Peyer's patch (tissue), 4 donors: ENCODE measurements at regions not wholly inside any gene's neighbourhood (a gene's known extent, or its start where the extent isn't known, plus 50 kb on each side); places are given as distances from the start of the nearest gene placed in this dataset.

ENCODE experiments used
- DNase-seq, 3 donors: peaks; one replicate each; pipeline ENCODE4 v3.0.0-alpha.2; 2017 to 2019
- H3K27ac ChIP-seq, 4 donors: fragments of 200-600 bp; sonication (generic); one replicate each; pipeline ENCODE4 v1.5.1; 2016 to 2019
- H3K27me3 ChIP-seq, 2 donors: fragments of 200-600 bp; sonication (generic); one replicate each; pipeline ENCODE4 v1.5.1; 2019
- H3K36me3 ChIP-seq, 3 donors: fragments of 200-600 bp; sonication (generic); one replicate each; pipeline ENCODE4 v1.5.1; 2016 to 2019
- H3K4me1 ChIP-seq, 4 donors: fragments of 200-600 bp; sonication (generic); one replicate each; pipeline ENCODE4 v1.5.1; 2016 to 2019
- H3K4me3 ChIP-seq, 4 donors: fragments of 200-600 bp; sonication (generic); 1 replicate in 3 of 4; 2 replicates in 1 of 4; pipeline ENCODE4 v1.5.1; 2016 to 2019; ENCODE audit warnings: mild to moderate bottlenecking in 1 of 4
- H3K9me3 ChIP-seq, 4 donors: fragments of 200-600 bp; sonication (generic); one replicate each; pipeline ENCODE4 v1.5.1; 2016 to 2019; ENCODE audit warnings: mild to moderate bottlenecking in 1 of 4
- CTCF ChIP-seq, 6 experiments: fragments of 450-650 bp in 4 of 6; fragments of 200-600 bp in 2 of 6; sonication (generic) in 1 of 6; IDR thresholded peaks; one replicate each; pipeline ENCODE4 v1.5.1; 2017 to 2019; ENCODE audit warnings: antibody characterized with exemption in 6 of 6, mild to moderate bottlenecking in 3 of 6, moderate library complexity in 1 of 6
- POLR2A ChIP-seq, 2 donors: fragments of 450-650 bp; IDR thresholded peaks; one replicate each; pipeline ENCODE4 v1.5.1; 2017; ENCODE audit warnings: antibody characterized with exemption in 2 of 2, mild to moderate bottlenecking in 2 of 2, moderate library complexity in 2 of 2

DNA sequence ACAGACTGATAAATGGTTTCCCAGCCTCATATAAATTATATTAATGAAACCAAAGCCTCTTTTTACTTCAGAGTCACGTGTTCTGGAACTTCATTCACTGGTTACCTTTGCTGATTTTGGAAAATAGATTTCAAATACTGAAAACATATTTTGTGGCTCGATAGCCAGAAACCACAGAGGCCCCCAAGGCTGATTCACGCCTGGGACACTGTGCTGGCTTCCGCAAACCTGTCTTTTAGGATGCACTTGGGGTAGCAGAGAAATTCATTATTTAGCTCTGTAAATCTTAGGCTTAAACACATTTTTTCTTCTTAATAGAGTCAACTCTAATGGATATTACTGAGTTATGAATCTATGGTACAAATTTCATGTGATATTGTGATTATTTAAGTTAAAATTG, 90.7 kb upstream of the TMEM18 start:
- H3K4me3 ChIP-seq = no peak overlapping the region
- DNase-seq = no peak
- H3K9me3 ChIP-seq = no peaks in the 10 kb centered on the region
- H3K36me3 ChIP-seq = no peaks in the 10 kb centered on the region
- no peak overlapping the region for H3K27ac ChIP-seq
- TF ChIP-seq POLR2A (IDR thresholded peaks at IDR 0.05) = no peak
- TF ChIP-seq CTCF (IDR thresholded peaks at IDR 0.05) = no peak
- H3K27me3 ChIP-seq = no peaks in the 10 kb centered on the region
- H3K4me1 ChIP-seq = no peaks in the 10 kb centered on the region

DNA sequence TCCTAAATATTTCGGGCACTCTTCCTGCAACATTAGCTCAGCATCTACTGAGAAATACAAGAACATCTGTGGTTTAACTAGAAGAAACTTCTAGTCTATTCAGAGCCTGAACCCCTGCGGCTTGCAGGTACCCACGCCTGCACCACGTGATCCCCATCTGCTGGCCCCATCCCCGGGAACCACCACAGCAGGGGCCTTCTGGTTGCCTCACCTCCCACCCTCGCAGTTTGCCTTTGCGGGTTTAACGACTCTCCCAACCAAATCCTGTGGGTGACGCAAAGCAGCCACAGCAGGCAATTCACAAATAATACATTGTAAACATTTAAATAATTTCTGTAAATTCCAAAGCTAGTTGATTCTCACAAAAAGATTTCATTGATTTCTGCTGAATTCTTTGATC, 90.2 kb upstream of the TMEM18 start:
- no peaks in the 10 kb centered on the region for H3K4me1 ChIP-seq
- H3K4me3 ChIP-seq = no peak overlapping the region
- no peaks in the 10 kb centered on the region for H3K36me3 ChIP-seq
- DNase-seq = peak in 1 of 3 donors; percentile 59
- TF ChIP-seq POLR2A (IDR thresholded peaks at IDR 0.05) (no peak), CTCF (IDR thresholded peaks at IDR 0.05) (no peak)
- no peaks in the 10 kb centered on the region for H3K9me3 ChIP-seq
- no peak overlapping the region for H3K27ac ChIP-seq
- no peaks in the 10 kb centered on the region for H3K27me3 ChIP-seq

- no peaks in the 10 kb centered on the region for H3K4me1 ChIP-seq
- TF ChIP-seq POLR2A (IDR thresholded peaks at IDR 0.05) = no peak
- no peak for TF ChIP-seq CTCF (IDR thresholded peaks at IDR 0.05)
- no peak overlapping the region for H3K27ac ChIP-seq
- H3K4me3 ChIP-seq = no peak overlapping the region
- H3K9me3 ChIP-seq = no peaks in the 10 kb centered on the region
- H3K36me3 ChIP-seq = no peaks in the 10 kb centered on the region
- no peaks in the 10 kb centered on the region for H3K27me3 ChIP-seq
- no peak for DNase-seq
These were observed 89.0 kb upstream of the TMEM18 start for GRCh38 chr2:766255-766654.

DNA sequence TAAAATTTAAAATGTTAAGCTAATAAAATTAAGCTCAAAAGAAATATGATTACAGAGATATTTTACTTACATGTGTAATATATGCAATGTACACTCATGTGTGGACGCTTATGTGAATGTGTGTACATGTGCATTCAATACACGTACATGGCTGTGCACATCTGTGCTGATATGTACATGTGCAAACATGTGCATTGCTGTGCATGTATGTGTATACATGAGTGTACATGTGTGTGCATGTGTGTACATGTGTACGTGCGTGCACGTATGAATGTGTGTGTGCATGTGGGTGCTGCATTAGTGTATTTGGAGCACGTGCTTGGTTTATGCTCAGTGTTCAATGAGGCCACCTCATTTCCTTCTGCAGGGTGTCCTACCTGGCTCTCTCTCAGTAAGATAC, 88.2 kb upstream of the TMEM18 start:
- TF ChIP-seq CTCF (IDR thresholded peaks at IDR 0.05) = no peak
- TF ChIP-seq POLR2A (IDR thresholded peaks at IDR 0.05) = no peak
- H3K4me3 ChIP-seq = no peak overlapping the region
- H3K4me1 ChIP-seq = no peaks in the 10 kb centered on the region
- H3K9me3 ChIP-seq = no peaks in the 10 kb centered on the region
- no peak for DNase-seq
- no peak overlapping the region for H3K27ac ChIP-seq
- H3K36me3 ChIP-seq = no peaks in the 10 kb centered on the region
- no peaks in the 10 kb centered on the region for H3K27me3 ChIP-seq

DNA sequence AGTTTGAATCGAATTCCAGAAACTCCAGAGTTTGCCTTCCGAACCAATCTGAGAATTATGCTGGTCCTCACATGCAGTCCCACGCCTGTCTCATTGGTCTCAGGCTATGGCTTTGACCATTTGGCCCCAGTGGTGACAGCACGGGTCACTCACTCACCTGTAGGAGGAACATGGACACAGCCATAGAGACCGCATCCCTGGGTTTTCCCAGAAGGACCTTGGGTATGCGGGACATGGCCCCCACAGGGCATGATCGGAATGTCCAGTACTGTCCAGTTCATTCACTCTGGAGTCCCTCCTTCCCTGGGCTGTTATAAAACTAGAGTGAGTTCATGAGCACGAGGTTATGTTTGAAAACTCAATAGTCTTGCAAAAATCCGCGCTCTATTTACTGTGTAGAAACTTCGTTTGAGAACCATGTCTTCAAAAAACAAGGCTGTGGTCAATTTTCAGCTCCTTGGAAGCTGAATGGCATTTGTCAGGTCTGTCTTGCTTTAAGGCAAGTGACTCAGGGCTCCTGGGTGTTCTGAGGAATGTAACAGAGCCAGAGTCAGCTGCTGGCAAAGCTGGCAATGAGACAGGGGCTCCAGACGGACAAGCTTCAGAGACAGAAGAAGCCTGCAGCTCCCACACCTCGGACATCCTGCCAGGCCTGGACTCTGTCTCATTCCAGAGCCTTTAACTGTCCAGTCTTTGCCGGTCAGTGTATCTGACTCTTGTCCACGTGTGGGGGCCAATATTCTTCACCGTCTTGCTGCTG, 86.7 kb upstream of the TMEM18 start:
- no peak for TF ChIP-seq POLR2A (IDR thresholded peaks at IDR 0.05)
- no peak for TF ChIP-seq CTCF (IDR thresholded peaks at IDR 0.05)
- Histone ChIP-seq H3K4me1 (no peaks in the 10 kb centered on the region), H3K4me3 (no peak overlapping the region), H3K27ac (no peak overlapping the region), H3K27me3 (no peaks in the 10 kb centered on the region), H3K36me3 (no peaks in the 10 kb centered on the region), H3K9me3 (no peaks in the 10 kb centered on the region)
- no peak for DNase-seq

DNA sequence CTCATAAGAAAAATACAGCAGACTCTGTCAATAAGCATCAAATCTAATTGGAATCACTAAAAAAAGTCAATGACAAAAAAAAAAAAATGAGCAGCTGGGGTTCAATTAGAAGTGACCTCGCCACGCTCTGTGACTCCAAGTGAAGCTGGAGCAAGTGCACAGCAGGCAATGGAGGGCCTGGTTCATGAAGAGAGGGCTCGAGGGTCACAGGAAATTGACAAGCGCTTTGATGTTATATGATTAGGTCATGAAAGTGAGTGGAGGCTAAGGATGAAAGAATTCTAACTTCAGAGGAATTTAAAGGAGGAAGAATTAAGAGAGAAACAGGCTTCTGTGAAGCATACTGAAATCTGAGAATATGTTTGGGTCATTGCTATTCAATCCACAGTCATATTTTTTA, 85.4 kb upstream of the TMEM18 start:
- TF ChIP-seq POLR2A (IDR thresholded peaks at IDR 0.05) (no peak), CTCF (IDR thresholded peaks at IDR 0.05) (no peak)
- Histone ChIP-seq H3K4me3 (no peak overlapping the region), H3K9me3 (no peaks in the 10 kb centered on the region), H3K27ac (no peak overlapping the region), H3K4me1 (no peaks in the 10 kb centered on the region), H3K36me3 (no peaks in the 10 kb centered on the region), H3K27me3 (no peaks in the 10 kb centered on the region)
- no peak for DNase-seq
